ENCODE measurements at regions not wholly inside any gene's neighbourhood (a gene's known extent, or its start where the extent isn't known, plus 50 kb on each side); places are given as distances from the start of the nearest gene placed in this dataset.

GRCh38 chr10:4472190-4472904, 353.7 kb upstream of the AKR1E2 start:
- TF ChIP-seq CTCF (conservative IDR thresholded peaks at IDR 0.05) = no peak
- no peak for TF ChIP-seq EZH2 (IDR thresholded peaks at IDR 0.05; ENCODE audit: low read depth)
